GM23248 (cell line): ENCODE measurements at regions not wholly inside any gene's neighbourhood (a gene's known extent, or its start where the extent isn't known, plus 50 kb on each side); places are given as distances from the start of the nearest gene placed in this dataset.

Source experiments
- DNase-seq: peaks from one replicate; pipeline ENCODE4 v3.0.0-alpha.2; 2015
- H2AFZ ChIP-seq: fragments of 200-600 bp; sonication (generic); 2 replicates; pipeline ENCODE4 v1.6.1; 2016; ENCODE audit warnings: antibody characterized with exemption
- H3F3A ChIP-seq: fragments of 200-600 bp; sonication (generic); 2 replicates; pipeline ENCODE4 v1.6.1; 2016; ENCODE audit warnings: mild to moderate bottlenecking, antibody characterized with exemption, mixed run types; ENCODE audit not compliant: insufficient read depth
- H3K27ac ChIP-seq: fragments of 200-600 bp; sonication (generic); 2 replicates; pipeline ENCODE4 v1.5.1; 2016; ENCODE audit warnings: mild to moderate bottlenecking
- H3K27me3 ChIP-seq: fragments of 200-600 bp; sonication (generic); replicated peaks from 2 replicates; pipeline ENCODE4 v1.6.1; 2016; ENCODE audit warnings: mild to moderate bottlenecking; ENCODE audit not compliant: insufficient read depth
- H3K36me3 ChIP-seq: fragments of 200-600 bp; sonication (generic); 2 replicates; pipeline ENCODE4 v1.6.1; 2016; ENCODE audit warnings: low read depth, mild to moderate bottlenecking
- H3K4me1 ChIP-seq: fragments of 200-600 bp; sonication (generic); 2 replicates; pipeline ENCODE4 v1.6.1; 2016; ENCODE audit warnings: mild to moderate bottlenecking; ENCODE audit not compliant: insufficient read depth
- H3K4me2 ChIP-seq: fragments of 200-600 bp; sonication (generic); one replicate; pipeline ENCODE4 v1.6.1; 2016; ENCODE audit warnings: mild to moderate bottlenecking; ENCODE audit not compliant: unreplicated experiment
- H3K4me3 ChIP-seq: fragments of 200-600 bp; sonication (generic); 2 replicates; pipeline ENCODE4 v1.5.1; 2016; ENCODE audit warnings: mild to moderate bottlenecking
- H3K79me2 ChIP-seq: fragments of 200-600 bp; sonication (generic); 2 replicates; pipeline ENCODE4 v1.6.1; 2016; ENCODE audit warnings: mild to moderate bottlenecking; ENCODE audit not compliant: insufficient read depth
- H3K9ac ChIP-seq: fragments of 200-600 bp; sonication (generic); 2 replicates; pipeline ENCODE4 v1.6.1; 2016; ENCODE audit warnings: mild to moderate bottlenecking
- H3K9me2 ChIP-seq: fragments of 200-600 bp; sonication (generic); 2 replicates; pipeline ENCODE4 v1.6.1; 2016; ENCODE audit warnings: mixed run types, mild to moderate bottlenecking, moderate library complexity; ENCODE audit not compliant: insufficient read depth
- H3K9me3 ChIP-seq: fragments of 200-600 bp; sonication (generic); one replicate; pipeline ENCODE4 v1.6.1; 2017; ENCODE audit warnings: low read depth
- H4K20me1 ChIP-seq: fragments of 200-600 bp; sonication (generic); 2 replicates; pipeline ENCODE4 v1.6.0; 2016; ENCODE audit not compliant: insufficient read depth
- EZH2 ChIP-seq: fragments of 200-600 bp; sonication (generic); IDR thresholded peaks from 2 replicates; pipeline ENCODE4 v1.6.1; 2018; ENCODE audit warnings: antibody characterized with exemption, mild to moderate bottlenecking; ENCODE audit not compliant: insufficient read depth, poor library complexity, severe bottlenecking
- EZH2phosphoT487 ChIP-seq: fragments of 200-600 bp; sonication (generic); IDR thresholded peaks from 2 replicates; pipeline ENCODE4 v1.6.1; 2018; ENCODE audit warnings: antibody characterized with exemption, moderate library complexity, mild to moderate bottlenecking, low read depth; ENCODE audit not compliant: insufficient read depth
- WGBS, 2 experiments: methylation state at CpG; one replicate each; pipeline ENCODE4 v1.1.6; 2015 to 2017; ENCODE audit warnings: low lambda C conversion rate in 2 of 2, low coverage in 1 of 2; ENCODE audit errors: missing lambda C conversion rate in 2 of 2; 5-methylcytosine and 5-hydroxymethylcytosine counted together
- in situ Hi-C: fragments of 300-500 bp; cut with MboI; formaldehyde crosslinking; loops from 2 replicates; pipeline ENCODE4 v1.15.0; 2020

- H4K20me1 ChIP-seq, result no peaks in the 10 kb centered on the region
- no peak overlapping the region for H2AFZ ChIP-seq
- WGBS, 2 experiments, result 62 to 64% methylated on average over 13 of the region's 13 CpGs
- no peaks in the 10 kb centered on the region for H3K9me3 ChIP-seq
- in situ Hi-C loops, result no loop called here
- H3K79me2 ChIP-seq, result no peaks in the 10 kb centered on the region
- no peaks in the 10 kb centered on the region for H3K4me1 ChIP-seq
- no peak overlapping the region for H3K9ac ChIP-seq
- no peak overlapping the region for H3K4me3 ChIP-seq
- H3K4me2 ChIP-seq, result no peak overlapping the region
- no peaks in the 10 kb centered on the region for H3F3A ChIP-seq
- TF ChIP-seq EZH2 (no peak), EZH2phosphoT487 (no peak)
- no peak overlapping the region for H3K27ac ChIP-seq
- no peak for DNase-seq
- no peaks in the 10 kb centered on the region for H3K27me3 ChIP-seq
- no peaks in the 10 kb centered on the region for H3K36me3 ChIP-seq
- H3K9me2 ChIP-seq, result no peaks in the 10 kb centered on the region
Measured at GRCh38 chr20:20894753-20895152, 182.3 kb upstream of the RALGAPA2 start.

DNA sequence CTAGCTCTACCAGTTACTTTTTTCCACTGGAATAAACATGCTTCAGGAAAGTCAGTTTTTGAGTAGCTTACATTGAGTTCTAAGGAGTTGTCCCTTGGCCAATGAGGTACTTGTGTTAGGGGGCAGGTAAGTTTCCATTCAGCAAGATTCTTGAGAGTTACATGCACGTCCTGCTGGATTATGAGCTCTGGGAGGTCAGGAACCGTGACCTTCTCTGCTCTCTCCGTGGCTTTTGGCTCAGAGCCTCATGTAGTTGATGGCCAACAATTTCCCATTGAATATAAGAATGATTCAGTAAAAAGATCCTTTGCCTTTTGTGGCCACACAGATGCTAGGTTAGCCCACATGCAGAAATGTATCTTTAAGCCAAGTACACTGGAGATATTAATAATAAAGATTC lies 181.8 kb upstream of the RALGAPA2 start:
- no peak for DNase-seq
- TF ChIP-seq EZH2phosphoT487, result no peak
- no peak for TF ChIP-seq EZH2
- Histone ChIP-seq H3K27ac (no peak overlapping the region), H3F3A (no peaks in the 10 kb centered on the region), H3K4me3 (no peak overlapping the region), H3K9ac (no peak overlapping the region), H4K20me1 (no peaks in the 10 kb centered on the region), H3K79me2 (no peaks in the 10 kb centered on the region), H3K4me1 (no peaks in the 10 kb centered on the region), H3K9me3 (no peaks in the 10 kb centered on the region), H3K36me3 (no peaks in the 10 kb centered on the region), H3K27me3 (no peaks in the 10 kb centered on the region), H2AFZ (no peak overlapping the region), H3K4me2 (no peak overlapping the region), H3K9me2 (no peaks in the 10 kb centered on the region)
- 2 to 4% methylated on average over 3 of the region's 3 CpGs for WGBS, 2 experiments
- in situ Hi-C loops, result no loop called here

GRCh38 chr20:20892328-20892727 lies 179.9 kb upstream of the RALGAPA2 start:
- H3K9me2 ChIP-seq, result no peaks in the 10 kb centered on the region
- no peak for DNase-seq
- in situ Hi-C loops, result no loop called here
- no peaks in the 10 kb centered on the region for H4K20me1 ChIP-seq
- no peak for TF ChIP-seq EZH2phosphoT487
- no peak for TF ChIP-seq EZH2
- H3F3A ChIP-seq, result no peaks in the 10 kb centered on the region
- 16 to 27% methylated on average over 5 of the region's 5 CpGs for WGBS, 2 experiments
- no peak overlapping the region for H2AFZ ChIP-seq
- H3K79me2 ChIP-seq, result no peaks in the 10 kb centered on the region
- no peak overlapping the region for H3K4me2 ChIP-seq
- H3K4me3 ChIP-seq, result no peak overlapping the region
- H3K9ac ChIP-seq, result no peak overlapping the region
- no peaks in the 10 kb centered on the region for H3K36me3 ChIP-seq
- no peaks in the 10 kb centered on the region for H3K9me3 ChIP-seq
- H3K27me3 ChIP-seq, result no peaks in the 10 kb centered on the region
- H3K27ac ChIP-seq, result no peak overlapping the region
- H3K4me1 ChIP-seq, result no peaks in the 10 kb centered on the region

DNA sequence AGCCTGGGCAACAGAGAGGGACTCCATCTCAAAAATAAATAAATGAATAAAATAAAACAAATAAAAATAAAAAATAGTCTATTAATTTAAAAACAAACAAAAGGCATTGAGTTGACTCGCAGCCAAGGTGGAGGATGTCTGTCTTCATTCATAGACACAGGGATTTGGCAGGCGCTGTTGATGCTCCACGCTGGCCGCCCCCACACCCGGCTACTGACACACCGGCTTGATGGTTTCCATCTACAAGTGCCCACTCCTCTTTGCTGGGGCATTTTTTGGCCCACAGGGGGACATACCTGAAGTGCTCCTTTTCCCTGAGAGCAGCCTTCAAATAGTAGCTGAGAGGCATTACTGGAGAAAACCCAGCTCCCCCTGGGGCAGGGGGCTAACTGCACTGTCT lies 178.3 kb upstream of the RALGAPA2 start:
- Histone ChIP-seq H3K9me2 (no peaks in the 10 kb centered on the region), H3K9me3 (no peaks in the 10 kb centered on the region), H3F3A (no peaks in the 10 kb centered on the region), H3K36me3 (no peaks in the 10 kb centered on the region), H3K79me2 (no peaks in the 10 kb centered on the region), H2AFZ (no peak overlapping the region), H3K9ac (no peak overlapping the region), H3K4me3 (no peak overlapping the region), H3K4me2 (no peak overlapping the region), H3K27me3 (no peaks in the 10 kb centered on the region), H3K27ac (no peak overlapping the region), H4K20me1 (no peaks in the 10 kb centered on the region), H3K4me1 (no peaks in the 10 kb centered on the region)
- in situ Hi-C loops, result no loop called here
- no peak for DNase-seq
- 19 to 28% methylated on average over 6 of the region's 6 CpGs for WGBS, 2 experiments
- TF ChIP-seq EZH2phosphoT487 (no peak), EZH2 (no peak)

DNA sequence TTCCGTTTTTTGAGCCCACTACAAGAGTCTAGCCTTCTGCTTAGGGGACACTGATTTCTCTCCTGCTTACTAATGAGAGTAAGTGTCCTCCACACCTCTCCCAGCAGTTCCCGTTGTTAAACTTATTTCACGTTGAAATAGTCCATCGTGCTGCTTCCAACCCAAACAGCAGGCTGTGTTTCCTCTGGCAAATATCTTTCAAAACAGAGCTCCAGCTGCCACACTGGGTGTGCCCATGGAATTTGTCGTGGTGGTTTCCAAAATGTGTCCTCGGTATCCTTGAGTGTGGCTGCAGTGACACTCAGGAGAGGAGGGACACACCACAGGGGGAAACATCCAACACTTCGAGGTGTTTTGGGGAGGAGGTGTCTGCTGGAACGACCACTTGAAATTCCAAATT lies 176.5 kb upstream of the RALGAPA2 start:
- Histone ChIP-seq H3K4me3 (no peak overlapping the region), H3K9ac (no peak overlapping the region), H3K36me3 (no peaks in the 10 kb centered on the region), H3K4me2 (no peak overlapping the region), H3K4me1 (no peaks in the 10 kb centered on the region), H4K20me1 (no peaks in the 10 kb centered on the region), H3K27ac (no peak overlapping the region), H2AFZ (no peak overlapping the region), H3K9me3 (no peaks in the 10 kb centered on the region), H3K79me2 (no peaks in the 10 kb centered on the region), H3F3A (no peaks in the 10 kb centered on the region), H3K9me2 (no peaks in the 10 kb centered on the region), H3K27me3 (no peaks in the 10 kb centered on the region)
- in situ Hi-C loops, result no loop called here
- no peak for TF ChIP-seq EZH2
- no peak for TF ChIP-seq EZH2phosphoT487
- no peak for DNase-seq
- 8 to 12% methylated on average over 8 of the region's 8 CpGs for WGBS, 2 experiments
